ENCODE measurements at regions not wholly inside any gene's neighbourhood (a gene's known extent, or its start where the extent isn't known, plus 50 kb on each side); places are given as distances from the start of the nearest gene placed in this dataset.

DNA sequence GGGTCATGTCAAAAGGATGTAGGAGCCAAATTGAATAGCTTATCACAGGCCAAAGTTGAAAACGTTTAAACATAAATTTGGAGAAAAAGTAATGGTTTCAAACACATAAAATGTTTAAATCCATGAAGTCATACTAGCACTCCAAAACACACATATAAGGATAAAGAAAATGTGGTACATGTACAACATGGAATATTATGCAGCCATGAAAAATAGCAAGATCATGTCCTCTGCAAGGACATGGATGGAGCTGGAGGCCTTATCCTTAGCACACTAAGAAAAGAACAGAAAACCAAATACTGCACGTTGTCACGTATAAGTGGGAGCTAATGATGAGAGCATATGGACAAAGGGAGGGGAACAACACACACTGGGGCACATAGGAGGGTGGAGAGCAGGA, 911.7 kb upstream of the PCDH20 start:
- Histone ChIP-seq H3K9me3 (ENCODE audit: control insufficient read depth, insufficient read depth, low read length) (peaks cover 2% of the 10 kb centered on the region; the same call in 1 of the 2 replicates), H4K5ac (ENCODE audit: low read depth, low read length) (no peak overlapping the region), H4K8ac (ENCODE audit: low read depth in 2 of 2, low read length in 2 of 2) (no peak overlapping the region), H3K9ac (ENCODE audit: low read depth, low read length) (no peak overlapping the region), H3K79me1 (ENCODE audit: low read depth in 1 of 2, low read length in 2 of 2) (no peaks in the 10 kb centered on the region), H2BK120ac (ENCODE audit: low read depth, low read length) (no peak overlapping the region), H3K4me3 (ENCODE audit: insufficient read depth, low read depth, low read length) (no peak overlapping the region), H3K18ac (ENCODE audit: low read depth, low read length) (no peak overlapping the region), H3K9me1 (ENCODE audit: insufficient read depth, low read length) (no peaks in the 10 kb centered on the region), H3K27me3 (ENCODE audit: control insufficient read depth, insufficient read depth, low read length) (no peaks in the 10 kb centered on the region), H2BK15ac (ENCODE audit: low read depth, low read length) (no peak overlapping the region), H2BK5ac (ENCODE audit: low read depth, low read length, poor library complexity, severe bottlenecking) (no peak overlapping the region), H2AFZ (replicated peaks; ENCODE audit: low read length, poor library complexity) (no peak overlapping the region), H4K91ac (ENCODE audit: insufficient read depth, low read depth, low read length) (no peak overlapping the region), H2AK9ac (replicated peaks; ENCODE audit: low read depth, low read length, poor library complexity) (no peak overlapping the region), H3K27ac (ENCODE audit: insufficient read depth, low read length) (no peak overlapping the region), H3K4ac (ENCODE audit: low read depth, low read length) (no peak overlapping the region), H3K23ac (ENCODE audit: low read depth, low read length) (no peak overlapping the region), H3K14ac (replicated peaks; ENCODE audit: low read depth, low read length) (no peak overlapping the region), H3K36me3 (ENCODE audit: control insufficient read depth, insufficient read depth, low read length) (no peaks in the 10 kb centered on the region), H4K20me1 (ENCODE audit: insufficient read depth, low read length) (no peaks in the 10 kb centered on the region), H3K4me1 (ENCODE audit: control insufficient read depth, insufficient read depth, low read length) (no peaks in the 10 kb centered on the region), H3K4me2 (ENCODE audit: low read depth, low read length) (no peak overlapping the region), H2BK20ac (ENCODE audit: low read depth, low read length) (no peak overlapping the region), H3K56ac (ENCODE audit: extremely low read depth, insufficient read depth, low read length) (no peak overlapping the region), H2AK5ac (ENCODE audit: low read depth, low read length) (no peak overlapping the region)
- TF ChIP-seq MXI1 (IDR thresholded peaks at IDR 0.05; ENCODE audit: borderline replicate concordance, low read depth, low read length) (no peak), FOS (IDR thresholded peaks at IDR 0.05; ENCODE audit: low read depth, low read length) (no peak), BHLHE40 (IDR thresholded peaks at IDR 0.05; ENCODE audit: low read depth, low read length) (no peak), NFE2L2 (IDR thresholded peaks at IDR 0.05; ENCODE audit: low read depth, low read length) (no peak), RAD21 (IDR thresholded peaks at IDR 0.05; ENCODE audit: low read length) (no peak), RCOR1 (IDR thresholded peaks at IDR 0.05; ENCODE audit: insufficient replicate concordance, low read length) (no peak), CHD1 (IDR thresholded peaks at IDR 0.05; ENCODE audit: low read depth, low read length) (no peak), ELK1 (IDR thresholded peaks at IDR 0.05; ENCODE audit: borderline replicate concordance, low read depth, low read length) (no peak)
- TF ChIP-seq, protein P1, sequence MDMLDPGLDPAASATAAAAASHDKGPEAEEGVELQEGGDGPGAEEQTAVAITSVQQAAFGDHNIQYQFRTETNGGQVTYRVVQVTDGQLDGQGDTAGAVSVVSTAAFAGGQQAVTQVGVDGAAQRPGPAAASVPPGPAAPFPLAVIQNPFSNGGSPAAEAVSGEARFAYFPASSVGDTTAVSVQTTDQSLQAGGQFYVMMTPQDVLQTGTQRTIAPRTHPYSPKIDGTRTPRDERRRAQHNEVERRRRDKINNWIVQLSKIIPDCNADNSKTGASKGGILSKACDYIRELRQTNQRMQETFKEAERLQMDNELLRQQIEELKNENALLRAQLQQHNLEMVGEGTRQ (IDR thresholded peaks at IDR 0.05; ENCODE audit: low read depth, low read length), result no peak
- in situ Hi-C loops (cut with MboI; ENCODE audit: low sequenced_read_pairs), result no loop called here
- DNase-seq, result no peak
- POLR2A ChIA-PET (ENCODE audit: unreplicated experiment), result no interaction called here
- no TSS peak for BruUV-seq (replicated peaks)
- intact Hi-C loops (cut with micrococcal nuclease), result no loop called here
- CTCF ChIA-PET, result interaction anchor here (1.0 kb wide), 1 partner anchor 58 kb away, joined by 5 read pairs; no protein-coding TSS in a partner anchor
- WGBS, 2 experiments (ENCODE audit: extremely low coverage in 2 of 2, insufficient read length in 1 of 2), result no CpG with 5 or more reads among the region's 3 CpGs
- no peak for ATAC-seq (ENCODE audit: low read depth)
- dilution Hi-C loops (cut with HindIII; ENCODE audit: low sequenced_read_pairs, unreplicated experiment), result no loop called here
